Activated T-cell treated with anti-CD3 and anti-CD28 coated beads for 48 hours (primary cell): ENCODE measurements at regions not wholly inside any gene's neighbourhood (a gene's known extent, or its start where the extent isn't known, plus 50 kb on each side); places are given as distances from the start of the nearest gene placed in this dataset.

ENCODE experiments used
- DNase-seq: peaks from one replicate; pipeline ENCODE4 v3.0.0-alpha.2; 2020; ENCODE audit warnings: low read depth

GRCh38 chr22:48853627-48854240, 973.9 kb downstream of the BRD1 start:
- DNase-seq: no peak

- DNase-seq: no peak
These were observed 975.6 kb downstream of the BRD1 start for GRCh38 chr22:48851933-48852549.

- DNase-seq: no peak
These were observed 976.9 kb downstream of the BRD1 start for GRCh38 chr22:48850658-48851287.

GRCh38 chr22:48849963-48850657, 977.6 kb downstream of the BRD1 start:
- no peak for DNase-seq

GRCh38 chr22:48849219-48849912, 978.3 kb downstream of the BRD1 start:
- DNase-seq: no peak

GRCh38 chr22:48846200-48846599, 981.5 kb downstream of the BRD1 start:
- DNase-seq: no peak

- no peak for DNase-seq
These were observed 982.2 kb downstream of the BRD1 start for GRCh38 chr22:48845356-48845936.

- DNase-seq: no peak
These were observed 983.5 kb downstream of the BRD1 start for GRCh38 chr22:48844056-48844675.

- DNase-seq: no peak
These were observed 984.0 kb downstream of the BRD1 start for GRCh38 chr22:48843640-48844039.

- no peak for DNase-seq
These were observed 984.7 kb downstream of the BRD1 start for GRCh38 chr22:48842976-48843375.

GRCh38 chr22:48842583-48842945, 985.1 kb downstream of the BRD1 start:
- DNase-seq: no peak

GRCh38 chr22:48841881-48842582, 985.6 kb downstream of the BRD1 start:
- DNase-seq: no peak

- DNase-seq: no peak
These were observed 987.3 kb downstream of the BRD1 start for GRCh38 chr22:48840112-48840949.

- no peak for DNase-seq
These were observed 988.6 kb downstream of the BRD1 start for GRCh38 chr22:48838846-48839730.

- no peak for DNase-seq
These were observed 989.3 kb downstream of the BRD1 start for GRCh38 chr22:48838376-48838775.

- DNase-seq: no peak
These were observed 990.2 kb downstream of the BRD1 start for GRCh38 chr22:48837341-48837935.

GRCh38 chr22:48836673-48837340, 990.9 kb downstream of the BRD1 start:
- no peak for DNase-seq
